NT2/D1 (cell line): ENCODE measurements at regions not wholly inside any gene's neighbourhood (a gene's known extent, or its start where the extent isn't known, plus 50 kb on each side); places are given as distances from the start of the nearest gene placed in this dataset.

Experiments
- DNase-seq: peaks from one replicate; pipeline ENCODE4 v3.0.0-alpha.2; 2011; ENCODE audit warnings: low read depth, low spot score
- H3K27me3 ChIP-seq: 2 replicates; pipeline ENCODE4 v1.6.0; 2011; ENCODE audit warnings: mild to moderate bottlenecking; ENCODE audit not compliant: insufficient read length, insufficient read depth
- H3K36me3 ChIP-seq: 2 replicates; pipeline ENCODE4 v1.6.1; 2011; ENCODE audit warnings: mild to moderate bottlenecking, low read length, mixed read lengths; ENCODE audit not compliant: insufficient read depth, insufficient read length
- H3K4me1 ChIP-seq: 2 replicates; pipeline ENCODE4 v1.5.1; 2011; ENCODE audit not compliant: insufficient read depth, insufficient read length
- H3K4me3 ChIP-seq: 2 replicates; pipeline ENCODE4 v1.5.1; 2011; ENCODE audit warnings: low read depth; ENCODE audit not compliant: insufficient read length
- H3K9ac ChIP-seq: 2 replicates; pipeline ENCODE4 v1.6.0; 2011; ENCODE audit warnings: low read depth; ENCODE audit not compliant: insufficient read length
- H3K9me3 ChIP-seq: 2 replicates; pipeline ENCODE4 v1.5.1; 2011; ENCODE audit warnings: mild to moderate bottlenecking, low read length; ENCODE audit not compliant: insufficient read depth
- SUZ12 ChIP-seq: IDR thresholded peaks from 2 replicates; pipeline ENCODE4 v1.6.1; 2011; ENCODE audit not compliant: insufficient read length, insufficient read depth; ENCODE audit errors: extremely low read depth
- YY1 ChIP-seq: IDR thresholded peaks from 2 replicates; pipeline ENCODE4 v1.6.1; 2011; ENCODE audit not compliant: insufficient read length, insufficient read depth
- ZNF274 ChIP-seq: IDR thresholded peaks from 2 replicates; pipeline ENCODE4 v1.6.1; 2011; ENCODE audit warnings: mild to moderate bottlenecking, low read depth, low read length

- Histone ChIP-seq H3K27me3 (no peaks in the 10 kb centered on the region), H3K4me1 (no peaks in the 10 kb centered on the region), H3K36me3 (no peaks in the 10 kb centered on the region), H3K9me3 (no peaks in the 10 kb centered on the region), H3K4me3 (no peak overlapping the region), H3K9ac (no peak overlapping the region)
- TF ChIP-seq SUZ12 (no peak), ZNF274 (no peak), YY1 (no peak)
- no peak for DNase-seq
Observed at GRCh38 chr18:55137602-55138001, 178.3 kb upstream of the CCDC68 start.

GRCh38 chr18:55136864-55137263 lies 177.6 kb upstream of the CCDC68 start:
- H3K4me1 ChIP-seq = no peaks in the 10 kb centered on the region
- TF ChIP-seq SUZ12 = no peak
- TF ChIP-seq ZNF274 = no peak
- no peak for TF ChIP-seq YY1
- no peaks in the 10 kb centered on the region for H3K9me3 ChIP-seq
- H3K4me3 ChIP-seq = no peak overlapping the region
- H3K9ac ChIP-seq = no peak overlapping the region
- no peaks in the 10 kb centered on the region for H3K36me3 ChIP-seq
- H3K27me3 ChIP-seq = no peaks in the 10 kb centered on the region
- DNase-seq = no peak

GRCh38 chr18:55136258-55136657 lies 177.0 kb upstream of the CCDC68 start:
- no peaks in the 10 kb centered on the region for H3K9me3 ChIP-seq
- no peak for DNase-seq
- TF ChIP-seq ZNF274 (no peak), SUZ12 (no peak), YY1 (no peak)
- no peak overlapping the region for H3K4me3 ChIP-seq
- no peaks in the 10 kb centered on the region for H3K27me3 ChIP-seq
- H3K4me1 ChIP-seq = no peaks in the 10 kb centered on the region
- H3K9ac ChIP-seq = no peak overlapping the region
- no peaks in the 10 kb centered on the region for H3K36me3 ChIP-seq

- Histone ChIP-seq H3K36me3 (no peaks in the 10 kb centered on the region), H3K4me3 (no peak overlapping the region), H3K9ac (no peak overlapping the region), H3K27me3 (no peaks in the 10 kb centered on the region), H3K9me3 (no peaks in the 10 kb centered on the region), H3K4me1 (no peaks in the 10 kb centered on the region)
- no peak for DNase-seq
- TF ChIP-seq YY1 (no peak), ZNF274 (no peak), SUZ12 (no peak)
Observed at GRCh38 chr18:55133378-55133777, 174.1 kb upstream of the CCDC68 start.

- Histone ChIP-seq H3K36me3 (no peaks in the 10 kb centered on the region), H3K9ac (no peak overlapping the region), H3K9me3 (no peaks in the 10 kb centered on the region), H3K4me3 (no peak overlapping the region), H3K27me3 (no peaks in the 10 kb centered on the region), H3K4me1 (no peaks in the 10 kb centered on the region)
- DNase-seq = no peak
- no peak for TF ChIP-seq YY1
- no peak for TF ChIP-seq SUZ12
- no peak for TF ChIP-seq ZNF274
Observed at GRCh38 chr18:55128437-55128836, 169.2 kb upstream of the CCDC68 start.

- Histone ChIP-seq H3K36me3 (no peaks in the 10 kb centered on the region), H3K27me3 (no peaks in the 10 kb centered on the region), H3K4me1 (no peaks in the 10 kb centered on the region)
Observed at GRCh38 chr18:55124078-55124763, 165.0 kb upstream of the CCDC68 start.

GRCh38 chr18:55123361-55123760 lies 164.1 kb upstream of the CCDC68 start:
- Histone ChIP-seq H3K36me3 (no peaks in the 10 kb centered on the region), H3K4me1 (no peaks in the 10 kb centered on the region), H3K27me3 (no peaks in the 10 kb centered on the region), H3K9ac (no peak overlapping the region), H3K4me3 (no peak overlapping the region), H3K9me3 (no peaks in the 10 kb centered on the region)
- DNase-seq = no peak
- TF ChIP-seq ZNF274 (no peak), SUZ12 (no peak), YY1 (no peak)

More at GRCh38 chr18:55124078-55124763, 165.0 kb upstream of the CCDC68 start:
- no peak for DNase-seq
- Histone ChIP-seq H3K9ac (no peak overlapping the region), H3K4me3 (no peak overlapping the region), H3K9me3 (no peaks in the 10 kb centered on the region)
- TF ChIP-seq YY1 (no peak), ZNF274 (no peak), SUZ12 (no peak)
